IPS DF 6.9 (cell line): ENCODE measurements at regions not wholly inside any gene's neighbourhood (a gene's known extent, or its start where the extent isn't known, plus 50 kb on each side); places are given as distances from the start of the nearest gene placed in this dataset.

ENCODE experiments used
- DNase-seq: peaks from one replicate; pipeline ENCODE4 v3.0.0-alpha.2; 2013; ENCODE audit warnings: low read depth, low spot score
- H3K27ac ChIP-seq: one replicate; pipeline ENCODE4 v1.5.1; 2013; ENCODE audit warnings: low read length, control low read depth
- H3K27me3 ChIP-seq: 2 replicates; pipeline ENCODE4 v1.6.1; 2013; ENCODE audit warnings: mild to moderate bottlenecking, low read length; ENCODE audit not compliant: control insufficient read depth, insufficient read depth
- H3K36me3 ChIP-seq: 2 replicates; pipeline ENCODE4 v1.6.1; 2013; ENCODE audit warnings: low read length; ENCODE audit not compliant: control insufficient read depth, insufficient read depth
- H3K4me1 ChIP-seq: 2 replicates; pipeline ENCODE4 v1.6.1; 2013; ENCODE audit warnings: low read length; ENCODE audit not compliant: control insufficient read depth, insufficient read depth
- H3K4me3 ChIP-seq: 2 replicates; pipeline ENCODE4 v1.5.1; 2013; ENCODE audit warnings: mild to moderate bottlenecking, low read length
- H3K9me3 ChIP-seq: 2 replicates; pipeline ENCODE4 v1.6.1; 2013; ENCODE audit warnings: low read length, inconsistent platforms; ENCODE audit not compliant: control insufficient read depth, insufficient read depth
- WGBS: extraction: QIAGEN DNeasy Blood & Tissue Kit; methylation state at CpG from one replicate; pipeline ENCODE4 v1.1.7; 2013; ENCODE audit warnings: mixed read lengths, missing lambda C conversion rate; ENCODE audit not compliant: insufficient read length, insufficient coverage; 5-methylcytosine and 5-hydroxymethylcytosine counted together

- Histone ChIP-seq H3K27me3 (no peaks in the 10 kb centered on the region), H3K27ac (no peak overlapping the region), H3K9me3 (no peaks in the 10 kb centered on the region), H3K4me3 (no peak overlapping the region), H3K36me3 (no peaks in the 10 kb centered on the region), H3K4me1 (no peaks in the 10 kb centered on the region)
- no peak for DNase-seq
These were observed 1620.9 kb downstream of the FAM181B start for GRCh38 chr11:81112718-81113117.

GRCh38 chr11:81104051-81104450 lies 1629.6 kb downstream of the FAM181B start:
- DNase-seq, result no peak
- Histone ChIP-seq H3K4me3 (no peak overlapping the region), H3K36me3 (no peaks in the 10 kb centered on the region), H3K4me1 (no peaks in the 10 kb centered on the region), H3K27ac (no peak overlapping the region), H3K9me3 (no peaks in the 10 kb centered on the region), H3K27me3 (no peaks in the 10 kb centered on the region)
- no CpG with 5 or more reads among the region's 5 CpGs for WGBS

GRCh38 chr11:81098471-81098870 lies 1635.2 kb downstream of the FAM181B start:
- H3K9me3 ChIP-seq, result no peaks in the 10 kb centered on the region
- H3K4me1 ChIP-seq, result no peaks in the 10 kb centered on the region
- no peak overlapping the region for H3K4me3 ChIP-seq
- H3K36me3 ChIP-seq, result no peaks in the 10 kb centered on the region
- H3K27me3 ChIP-seq, result no peaks in the 10 kb centered on the region
- no peak for DNase-seq
- WGBS, result no CpG with 5 or more reads among the region's 1 CpG
- no peak overlapping the region for H3K27ac ChIP-seq

GRCh38 chr11:81092522-81092921 lies 1641.1 kb downstream of the FAM181B start:
- no peaks in the 10 kb centered on the region for H3K4me1 ChIP-seq

GRCh38 chr11:81089242-81089641 lies 1644.4 kb downstream of the FAM181B start:
- WGBS, result no CpG with 5 or more reads among the region's 4 CpGs
- Histone ChIP-seq H3K9me3 (no peaks in the 10 kb centered on the region), H3K27me3 (no peaks in the 10 kb centered on the region), H3K27ac (no peak overlapping the region), H3K4me1 (no peaks in the 10 kb centered on the region), H3K36me3 (no peaks in the 10 kb centered on the region), H3K4me3 (no peak overlapping the region)
- DNase-seq, result no peak

More at GRCh38 chr11:81092522-81092921, 1641.1 kb downstream of the FAM181B start:
- no peak overlapping the region for H3K27ac ChIP-seq
- no peaks in the 10 kb centered on the region for H3K9me3 ChIP-seq
- no peaks in the 10 kb centered on the region for H3K36me3 ChIP-seq
- no peak for DNase-seq
- no peaks in the 10 kb centered on the region for H3K27me3 ChIP-seq
- no peak overlapping the region for H3K4me3 ChIP-seq

GRCh38 chr11:81080476-81080875 lies 1639.6 kb upstream of the TENM4 start:
- Histone ChIP-seq H3K27me3 (no peaks in the 10 kb centered on the region), H3K4me3 (no peak overlapping the region), H3K36me3 (no peaks in the 10 kb centered on the region), H3K4me1 (no peaks in the 10 kb centered on the region), H3K9me3 (no peaks in the 10 kb centered on the region), H3K27ac (no peak overlapping the region)
- no peak for DNase-seq
- WGBS, result no CpG with 5 or more reads among the region's 4 CpGs

GRCh38 chr11:81072273-81072672 lies 1631.4 kb upstream of the TENM4 start:
- H3K27ac ChIP-seq, result no peak overlapping the region

GRCh38 chr11:81071606-81072005 lies 1630.8 kb upstream of the TENM4 start:
- Histone ChIP-seq H3K27me3 (no peaks in the 10 kb centered on the region), H3K27ac (no peak overlapping the region), H3K36me3 (no peaks in the 10 kb centered on the region), H3K9me3 (no peaks in the 10 kb centered on the region), H3K4me3 (no peak overlapping the region), H3K4me1 (peaks cover 2% of the 10 kb centered on the region; the same call in 1 of the 2 replicates)
- DNase-seq, result no peak
- WGBS, result no CpG with 5 or more reads among the region's 5 CpGs

More at GRCh38 chr11:81072273-81072672, 1631.4 kb upstream of the TENM4 start:
- Histone ChIP-seq H3K4me3 (no peak overlapping the region), H3K36me3 (no peaks in the 10 kb centered on the region), H3K9me3 (no peaks in the 10 kb centered on the region), H3K27me3 (no peaks in the 10 kb centered on the region), H3K4me1 (peaks cover 2% of the 10 kb centered on the region; the same call in 1 of the 2 replicates)
- WGBS, result no CpG with 5 or more reads among the region's 4 CpGs
- DNase-seq, result no peak

GRCh38 chr11:81070948-81071347 lies 1630.1 kb upstream of the TENM4 start:
- Histone ChIP-seq H3K4me1 (peaks cover 2% of the 10 kb centered on the region; the same call in 1 of the 2 replicates), H3K27ac (no peak overlapping the region), H3K27me3 (no peaks in the 10 kb centered on the region), H3K36me3 (no peaks in the 10 kb centered on the region), H3K9me3 (no peaks in the 10 kb centered on the region), H3K4me3 (no peak overlapping the region)
- no CpG with 5 or more reads among the region's 4 CpGs for WGBS
- DNase-seq, result no peak

GRCh38 chr11:81059356-81059755 lies 1618.5 kb upstream of the TENM4 start:
- no peaks in the 10 kb centered on the region for H3K4me1 ChIP-seq
- DNase-seq, result no peak
- no peaks in the 10 kb centered on the region for H3K9me3 ChIP-seq
- H3K4me3 ChIP-seq, result no peak overlapping the region
- no CpG with 5 or more reads among the region's 1 CpG for WGBS
- no peaks in the 10 kb centered on the region for H3K36me3 ChIP-seq
- no peak overlapping the region for H3K27ac ChIP-seq
- H3K27me3 ChIP-seq, result no peaks in the 10 kb centered on the region

- no peaks in the 10 kb centered on the region for H3K4me1 ChIP-seq
- no peak for DNase-seq
- no peak overlapping the region for H3K4me3 ChIP-seq
- no peaks in the 10 kb centered on the region for H3K36me3 ChIP-seq
- H3K27ac ChIP-seq, result no peak overlapping the region
- H3K9me3 ChIP-seq, result no peaks in the 10 kb centered on the region
- no CpG with 5 or more reads among the region's 3 CpGs for WGBS
- no peaks in the 10 kb centered on the region for H3K27me3 ChIP-seq
These were observed 1611.7 kb upstream of the TENM4 start for GRCh38 chr11:81052344-81053158.
